GM12864 (cell line): ENCODE measurements at regions not wholly inside any gene's neighbourhood (a gene's known extent, or its start where the extent isn't known, plus 50 kb on each side); places are given as distances from the start of the nearest gene placed in this dataset.

Experiments used
- DNase-seq: peaks from one replicate; pipeline ENCODE4 v3.0.0-alpha.2; 2011; ENCODE audit warnings: low read depth
- H3K4me3 ChIP-seq: 2 replicates; pipeline ENCODE4 v1.5.1; 2011; ENCODE audit warnings: mild to moderate bottlenecking, low read depth, low read length, control low read depth
- TF ChIP-seq, protein P1 (sequence below): IDR thresholded peaks from 2 replicates; pipeline ENCODE4 v1.5.1; 2011; ENCODE audit warnings: low read depth, mild to moderate bottlenecking, moderate library complexity, low read length, control low read depth, inconsistent platforms; ENCODE audit errors: missing control alignments

- TF ChIP-seq, protein P1, sequence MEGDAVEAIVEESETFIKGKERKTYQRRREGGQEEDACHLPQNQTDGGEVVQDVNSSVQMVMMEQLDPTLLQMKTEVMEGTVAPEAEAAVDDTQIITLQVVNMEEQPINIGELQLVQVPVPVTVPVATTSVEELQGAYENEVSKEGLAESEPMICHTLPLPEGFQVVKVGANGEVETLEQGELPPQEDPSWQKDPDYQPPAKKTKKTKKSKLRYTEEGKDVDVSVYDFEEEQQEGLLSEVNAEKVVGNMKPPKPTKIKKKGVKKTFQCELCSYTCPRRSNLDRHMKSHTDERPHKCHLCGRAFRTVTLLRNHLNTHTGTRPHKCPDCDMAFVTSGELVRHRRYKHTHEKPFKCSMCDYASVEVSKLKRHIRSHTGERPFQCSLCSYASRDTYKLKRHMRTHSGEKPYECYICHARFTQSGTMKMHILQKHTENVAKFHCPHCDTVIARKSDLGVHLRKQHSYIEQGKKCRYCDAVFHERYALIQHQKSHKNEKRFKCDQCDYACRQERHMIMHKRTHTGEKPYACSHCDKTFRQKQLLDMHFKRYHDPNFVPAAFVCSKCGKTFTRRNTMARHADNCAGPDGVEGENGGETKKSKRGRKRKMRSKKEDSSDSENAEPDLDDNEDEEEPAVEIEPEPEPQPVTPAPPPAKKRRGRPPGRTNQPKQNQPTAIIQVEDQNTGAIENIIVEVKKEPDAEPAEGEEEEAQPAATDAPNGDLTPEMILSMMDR: no peak
- no peak overlapping the region for H3K4me3 ChIP-seq
- DNase-seq: no peak
Observed at GRCh38 chr5:5826911-5827310, 404.4 kb downstream of the ICE1 start.

DNA sequence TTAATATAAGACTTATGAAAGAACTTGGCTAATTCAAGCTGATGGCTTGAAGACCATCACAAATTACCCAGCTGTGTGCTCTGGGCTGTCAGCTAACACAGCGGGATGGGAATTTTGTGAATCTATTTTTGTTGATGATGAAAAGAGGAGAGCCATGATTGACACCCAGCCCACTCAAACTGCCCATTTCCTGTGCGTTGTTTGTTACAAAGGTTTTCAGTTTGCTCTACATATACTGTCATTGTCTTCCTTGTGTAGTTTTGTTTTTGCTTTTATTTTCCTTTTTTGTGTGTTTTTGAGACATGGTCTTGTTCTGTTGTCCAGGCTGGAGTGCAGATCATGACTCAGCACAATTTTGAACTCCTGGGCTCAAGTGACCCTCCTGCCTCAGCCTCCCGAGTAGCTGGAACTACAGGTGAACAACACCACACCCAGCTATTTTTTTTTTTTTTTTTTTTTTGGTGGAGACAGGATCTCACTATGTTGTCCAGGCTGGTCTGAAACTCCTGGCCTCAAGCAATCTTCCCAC lies 400.3 kb downstream of the ICE1 start:
- H3K4me3 ChIP-seq: no peak overlapping the region
- no peak for DNase-seq

GRCh38 chr5:5816960-5817359 lies 394.5 kb downstream of the ICE1 start:
- TF ChIP-seq, protein P1: no peak
- no peak overlapping the region for H3K4me3 ChIP-seq
- DNase-seq: no peak

More for the DNA sequence above, 400.3 kb downstream of the ICE1 start:
- TF ChIP-seq, protein P1: no peak

DNA sequence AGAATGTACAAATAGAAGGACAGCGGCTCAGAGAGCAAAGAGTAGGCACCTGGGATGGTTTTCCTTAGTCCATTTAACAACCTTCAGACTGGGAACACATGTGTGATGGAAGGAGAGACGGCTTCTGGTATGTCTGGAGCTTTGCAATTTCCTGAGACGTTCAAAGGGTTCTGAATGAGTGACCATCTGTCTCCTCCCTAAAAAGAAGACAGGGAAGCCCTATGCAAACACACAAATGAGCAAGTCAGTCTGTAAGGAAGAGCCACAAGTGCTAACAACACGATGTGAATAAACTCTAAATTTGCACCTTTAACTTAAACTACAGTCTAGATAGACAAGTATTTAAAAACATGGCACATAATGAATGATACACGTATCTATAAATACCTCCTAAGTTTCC lies 391.0 kb downstream of the ICE1 start:
- no peak overlapping the region for H3K4me3 ChIP-seq
- no peak for DNase-seq
- TF ChIP-seq, protein P1: no peak

GRCh38 chr5:5810461-5810860 lies 388.0 kb downstream of the ICE1 start:
- no peak overlapping the region for H3K4me3 ChIP-seq
- TF ChIP-seq, protein P1: no peak
- no peak for DNase-seq

- no peak overlapping the region for H3K4me3 ChIP-seq
- no peak for DNase-seq
- TF ChIP-seq, protein P1: no peak
Observed at GRCh38 chr5:5805916-5806315, 383.4 kb downstream of the ICE1 start.

GRCh38 chr5:5804478-5805233 lies 382.2 kb downstream of the ICE1 start:
- no peak overlapping the region for H3K4me3 ChIP-seq
- TF ChIP-seq, protein P1: no peak
- no peak for DNase-seq
